Kidney epithelial cell (primary cell): ENCODE measurements at regions not wholly inside any gene's neighbourhood (a gene's known extent, or its start where the extent isn't known, plus 50 kb on each side); places are given as distances from the start of the nearest gene placed in this dataset.
A peak's percentile ranks its signal among the peaks of the same experiment; 100 is the strongest.

Experiments used
- DNase-seq: peaks from one replicate; pipeline ENCODE4 v3.0.0-alpha.2; 2010; ENCODE audit warnings: low read depth
- H3K27me3 ChIP-seq: 2 replicates; pipeline ENCODE4 v1.6.0; 2011; ENCODE audit warnings: low read length; ENCODE audit not compliant: control insufficient read depth, insufficient read depth
- H3K36me3 ChIP-seq: 2 replicates; pipeline ENCODE4 v1.5.1; 2011; ENCODE audit warnings: low read length; ENCODE audit not compliant: control insufficient read depth, insufficient read depth
- H3K4me3 ChIP-seq: 2 replicates; pipeline ENCODE4 v1.5.1; 2011; ENCODE audit warnings: low read depth, mild to moderate bottlenecking, control low read depth, low read length
- CTCF ChIP-seq: IDR thresholded peaks from 2 replicates; pipeline ENCODE4 v1.5.1; 2011; ENCODE audit warnings: mild to moderate bottlenecking, moderate library complexity, low read length, control low read depth, inconsistent platforms; ENCODE audit not compliant: insufficient read depth, poor library complexity, severe bottlenecking

GRCh38 chr1:195886000-195886399 is 722.2 kb downstream of the KCNT2 start:
- H3K36me3 ChIP-seq = no peaks in the 10 kb centered on the region
- DNase-seq = no peak
- H3K4me3 ChIP-seq = no peak overlapping the region
- H3K27me3 ChIP-seq = no peaks in the 10 kb centered on the region
- peak; percentile 20 for TF ChIP-seq CTCF

- Histone ChIP-seq H3K4me3 (no peak overlapping the region), H3K27me3 (no peaks in the 10 kb centered on the region)
- DNase-seq = no peak
These were observed 729.8 kb downstream of the KCNT2 start for GRCh38 chr1:195878478-195878877.

GRCh38 chr1:195876792-195877191 is 731.4 kb downstream of the KCNT2 start:
- Histone ChIP-seq H3K4me3 (no peak overlapping the region), H3K27me3 (no peaks in the 10 kb centered on the region), H3K36me3 (no peaks in the 10 kb centered on the region)
- DNase-seq = no peak
- no peak for TF ChIP-seq CTCF

More at GRCh38 chr1:195878478-195878877, 729.8 kb downstream of the KCNT2 start:
- TF ChIP-seq CTCF = no peak
- H3K36me3 ChIP-seq = no peaks in the 10 kb centered on the region

- Histone ChIP-seq H3K36me3 (no peaks in the 10 kb centered on the region), H3K27me3 (no peaks in the 10 kb centered on the region), H3K4me3 (no peak overlapping the region)
- TF ChIP-seq CTCF = no peak
- DNase-seq = no peak
These were observed 735.9 kb downstream of the KCNT2 start for GRCh38 chr1:195872376-195872775.

- DNase-seq = no peak
- no peak overlapping the region for H3K4me3 ChIP-seq
- H3K27me3 ChIP-seq = no peaks in the 10 kb centered on the region
- H3K36me3 ChIP-seq = no peaks in the 10 kb centered on the region
- TF ChIP-seq CTCF = no peak
These were observed 740.6 kb downstream of the KCNT2 start for GRCh38 chr1:195867638-195868037.

GRCh38 chr1:195866781-195867222 is 741.4 kb downstream of the KCNT2 start:
- TF ChIP-seq CTCF = no peak

More at GRCh38 chr1:195866781-195867222, 741.4 kb downstream of the KCNT2 start:
- no peak for DNase-seq
- no peaks in the 10 kb centered on the region for H3K36me3 ChIP-seq
- no peak overlapping the region for H3K4me3 ChIP-seq
- H3K27me3 ChIP-seq = no peaks in the 10 kb centered on the region
